GM12873 (cell line): ENCODE measurements at regions not wholly inside any gene's neighbourhood (a gene's known extent, or its start where the extent isn't known, plus 50 kb on each side); places are given as distances from the start of the nearest gene placed in this dataset.

Experiments
- TF ChIP-seq, protein P1 (sequence below): IDR thresholded peaks from 2 replicates; pipeline ENCODE4 v1.5.1; 2012; ENCODE audit warnings: low read depth, mild to moderate bottlenecking, moderate library complexity, low read length, control low read depth; ENCODE audit not compliant: insufficient read depth; ENCODE audit errors: missing control alignments

DNA sequence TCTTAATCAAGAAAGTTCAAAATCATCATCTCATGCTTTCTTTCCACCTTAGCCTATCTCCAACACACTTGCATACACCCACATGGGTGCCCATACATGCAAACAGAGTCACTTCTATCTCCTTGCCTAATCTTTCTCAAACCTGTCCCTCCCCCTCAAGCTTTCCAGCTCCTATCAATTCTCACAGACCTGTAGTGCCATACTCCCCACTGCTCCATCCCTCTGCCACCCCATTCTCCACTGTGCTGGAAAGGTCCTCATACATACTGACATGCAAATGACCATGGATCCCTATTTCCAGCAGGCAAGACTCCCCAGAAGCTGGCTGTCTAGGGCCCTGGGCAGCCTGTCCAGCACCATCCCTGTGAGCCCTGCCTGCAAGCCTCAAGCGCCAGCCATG, 320.4 kb upstream of the CCL2 start:
- TF ChIP-seq, protein P1, sequence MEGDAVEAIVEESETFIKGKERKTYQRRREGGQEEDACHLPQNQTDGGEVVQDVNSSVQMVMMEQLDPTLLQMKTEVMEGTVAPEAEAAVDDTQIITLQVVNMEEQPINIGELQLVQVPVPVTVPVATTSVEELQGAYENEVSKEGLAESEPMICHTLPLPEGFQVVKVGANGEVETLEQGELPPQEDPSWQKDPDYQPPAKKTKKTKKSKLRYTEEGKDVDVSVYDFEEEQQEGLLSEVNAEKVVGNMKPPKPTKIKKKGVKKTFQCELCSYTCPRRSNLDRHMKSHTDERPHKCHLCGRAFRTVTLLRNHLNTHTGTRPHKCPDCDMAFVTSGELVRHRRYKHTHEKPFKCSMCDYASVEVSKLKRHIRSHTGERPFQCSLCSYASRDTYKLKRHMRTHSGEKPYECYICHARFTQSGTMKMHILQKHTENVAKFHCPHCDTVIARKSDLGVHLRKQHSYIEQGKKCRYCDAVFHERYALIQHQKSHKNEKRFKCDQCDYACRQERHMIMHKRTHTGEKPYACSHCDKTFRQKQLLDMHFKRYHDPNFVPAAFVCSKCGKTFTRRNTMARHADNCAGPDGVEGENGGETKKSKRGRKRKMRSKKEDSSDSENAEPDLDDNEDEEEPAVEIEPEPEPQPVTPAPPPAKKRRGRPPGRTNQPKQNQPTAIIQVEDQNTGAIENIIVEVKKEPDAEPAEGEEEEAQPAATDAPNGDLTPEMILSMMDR = no peak

DNA sequence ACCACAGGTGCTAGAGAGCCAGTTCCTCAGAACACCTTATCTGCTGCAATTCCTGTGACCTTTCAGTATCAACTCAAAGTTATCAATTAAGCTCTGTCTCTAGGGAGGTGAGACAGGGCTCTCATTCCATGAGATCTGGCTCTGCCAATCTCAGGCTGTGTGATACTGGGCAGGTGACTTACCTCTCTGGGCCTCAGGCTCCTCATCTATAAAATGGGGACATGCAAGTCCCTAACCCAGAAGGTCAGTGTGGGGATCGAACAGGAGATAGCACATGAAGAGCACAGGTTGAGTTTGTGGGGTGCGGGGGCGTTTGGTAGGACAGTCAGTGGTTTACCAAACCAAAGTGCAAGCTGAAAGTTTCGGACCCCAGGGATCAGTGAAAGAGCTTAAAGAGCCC, 319.3 kb upstream of the CCL2 start:
- TF ChIP-seq, protein P1 = no peak

DNA sequence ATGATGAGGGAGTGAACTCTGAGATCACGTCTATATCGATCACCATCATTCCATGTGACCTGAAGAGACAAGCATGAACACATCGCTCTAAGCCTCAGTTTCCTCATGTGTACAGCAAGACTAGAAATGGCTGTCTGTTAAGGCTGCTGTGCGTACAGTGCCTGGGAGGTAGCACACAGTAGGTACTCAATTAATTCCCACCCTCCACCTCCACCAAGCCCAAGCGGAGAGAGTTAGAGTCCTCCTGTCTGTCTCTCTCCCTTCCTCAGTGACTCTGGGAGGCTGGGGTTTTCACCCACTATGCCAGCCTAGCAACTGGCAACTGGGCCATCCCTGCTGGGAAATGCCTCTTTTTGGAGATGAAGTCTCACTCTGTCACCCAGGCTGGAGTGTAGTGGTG, 318.3 kb upstream of the CCL2 start:
- TF ChIP-seq, protein P1 = no peak

DNA sequence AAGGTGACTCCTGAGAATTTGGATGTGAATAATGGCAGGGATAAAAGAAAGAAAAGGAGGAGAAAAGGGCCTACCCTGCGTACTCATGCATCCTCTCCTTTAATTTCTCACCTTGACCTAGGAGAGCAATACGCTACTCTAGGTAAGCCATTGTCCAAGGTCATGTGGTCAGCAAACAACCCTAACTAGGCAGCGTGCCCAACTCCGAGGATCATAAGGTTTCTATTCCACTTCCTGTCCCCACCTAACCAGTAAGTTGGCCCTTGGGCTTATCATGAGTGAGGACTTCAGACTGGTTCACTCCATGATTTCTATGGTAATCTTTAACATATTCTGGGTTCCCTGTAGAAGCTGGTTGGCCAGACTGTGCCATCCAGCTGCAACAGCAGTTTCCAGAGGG, 315.1 kb upstream of the CCL2 start:
- TF ChIP-seq, protein P1 = no peak

DNA sequence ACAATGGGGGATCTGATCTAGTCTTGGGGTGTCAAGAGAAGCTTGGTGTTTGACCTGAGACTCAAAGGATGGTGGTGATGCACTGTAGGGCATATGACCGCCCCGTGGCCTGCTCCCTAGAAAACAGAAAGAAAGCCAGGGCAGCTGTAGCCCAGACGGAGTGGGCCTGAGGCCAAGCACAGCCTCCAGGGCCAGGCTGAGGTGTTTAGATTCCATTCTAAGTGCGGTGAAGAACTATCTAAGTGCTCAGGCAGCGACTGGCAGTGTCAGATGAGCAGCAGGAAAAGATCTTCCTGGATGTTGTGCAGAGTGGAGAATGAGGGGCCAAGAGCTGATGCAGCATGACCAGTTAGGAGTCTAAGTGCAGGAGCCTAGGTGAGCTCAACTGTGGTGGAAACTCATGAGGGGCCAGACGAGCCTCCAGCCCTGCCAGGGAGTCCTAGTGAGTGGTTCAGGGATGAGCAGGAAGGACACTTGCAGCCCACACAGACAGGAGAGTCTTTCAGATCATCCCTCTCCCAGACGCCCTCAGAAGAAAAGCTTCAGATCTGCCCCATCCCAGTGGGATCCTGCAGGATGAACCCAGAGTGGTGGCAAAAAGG, 314.2 kb upstream of the CCL2 start:
- TF ChIP-seq, protein P1 = no peak

DNA sequence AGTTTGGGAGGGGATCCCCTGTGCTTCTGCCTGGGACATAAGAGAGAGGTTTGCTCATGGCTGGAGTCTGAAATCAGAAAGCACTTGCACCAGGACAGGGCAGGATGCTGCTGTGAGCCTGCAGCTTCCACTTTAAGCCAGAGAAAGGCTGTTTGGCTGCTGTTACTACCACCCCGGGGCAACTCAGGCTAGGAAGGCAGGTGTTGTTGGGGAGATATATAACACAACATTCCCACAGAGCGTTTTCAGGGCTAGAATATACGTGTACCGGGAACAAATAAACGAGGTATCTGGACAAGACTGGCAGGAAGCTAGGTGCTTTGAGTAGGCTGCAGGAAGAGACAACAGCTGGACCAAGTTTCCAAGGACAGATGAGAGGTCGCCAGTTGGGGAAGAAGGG, 313.3 kb upstream of the CCL2 start:
- TF ChIP-seq, protein P1 = no peak

DNA sequence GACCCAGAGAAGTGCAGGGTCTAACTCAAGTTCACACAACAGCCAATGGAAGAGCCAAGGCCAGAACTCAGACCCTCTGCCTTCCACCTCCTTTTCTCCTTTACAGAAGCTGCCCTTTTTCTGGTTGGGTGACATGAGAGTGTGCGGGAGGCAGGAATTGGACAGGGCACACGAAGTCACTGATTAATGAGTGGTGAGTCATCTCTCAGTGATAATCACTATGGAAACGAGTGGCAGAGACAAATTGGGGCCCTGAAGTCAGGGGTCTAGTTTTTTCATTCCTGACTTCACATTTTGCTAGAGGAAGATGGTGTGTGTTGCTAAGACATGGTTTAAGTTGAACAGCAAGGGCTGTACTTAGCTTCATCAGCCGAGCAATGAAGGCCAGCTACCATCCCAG, 312.7 kb upstream of the CCL2 start:
- TF ChIP-seq, protein P1 = no peak
